HG03571 (cell line): ENCODE measurements at regions not wholly inside any gene's neighbourhood (a gene's known extent, or its start where the extent isn't known, plus 50 kb on each side); places are given as distances from the start of the nearest gene placed in this dataset.
"Not testable (repeated sequence)": the region's sequence is repeated elsewhere in the genome, so short reads cannot be mapped to it uniquely, and the experiment has no call there.

ENCODE experiments used
- ATAC-seq: cut with Tn5 transposase; IDR thresholded peaks from one replicate; pipeline ENCODE4 v1.9.1; 2021; ENCODE audit not compliant: unreplicated experiment

DNA sequence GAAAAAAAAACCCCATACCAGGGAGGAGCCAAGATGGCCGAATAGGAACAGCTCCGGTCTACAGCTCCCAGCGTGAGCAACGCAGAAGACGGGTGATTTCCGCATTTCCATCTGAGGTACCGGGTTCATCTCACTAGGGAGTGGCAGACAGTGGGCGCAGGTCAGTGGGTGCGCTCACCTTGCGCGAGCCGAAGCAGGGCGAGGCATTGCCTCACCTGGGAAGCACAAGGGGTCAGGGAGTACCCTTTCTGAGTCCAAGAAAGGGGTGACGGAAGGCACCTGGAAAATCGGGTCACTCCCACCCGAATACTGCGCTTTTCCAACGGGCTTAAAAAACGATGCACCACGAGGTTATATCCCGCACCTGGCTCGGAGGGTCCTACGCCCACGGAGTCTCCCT is 1328.6 kb downstream of the GRIK2 start:
- ATAC-seq, result not testable (repeated sequence)

GRCh38 chr6:102717737-102718456 is 1324.4 kb downstream of the GRIK2 start:
- no peak for ATAC-seq

DNA sequence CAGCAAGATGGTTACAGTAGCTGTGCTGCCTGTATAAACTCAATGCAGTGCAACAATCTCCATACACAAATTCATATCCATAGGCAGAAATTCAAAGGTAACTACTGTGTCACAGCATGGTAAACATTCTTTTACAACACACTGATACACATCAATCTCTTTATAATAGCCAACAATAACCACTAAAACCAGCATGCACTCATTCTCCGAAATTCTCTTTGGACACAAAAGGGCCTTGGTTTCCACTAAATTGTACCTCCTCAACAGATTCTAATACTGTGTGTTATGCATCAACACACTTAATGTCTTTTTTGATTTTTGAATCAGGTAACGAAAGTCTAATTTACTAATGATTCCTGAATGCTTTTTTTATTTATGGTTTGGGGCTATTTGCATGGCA is 1323.7 kb downstream of the GRIK2 start:
- no peak for ATAC-seq

- ATAC-seq, result no peak
Observed at GRCh38 chr6:102701019-102701418, 1307.5 kb downstream of the GRIK2 start.

DNA sequence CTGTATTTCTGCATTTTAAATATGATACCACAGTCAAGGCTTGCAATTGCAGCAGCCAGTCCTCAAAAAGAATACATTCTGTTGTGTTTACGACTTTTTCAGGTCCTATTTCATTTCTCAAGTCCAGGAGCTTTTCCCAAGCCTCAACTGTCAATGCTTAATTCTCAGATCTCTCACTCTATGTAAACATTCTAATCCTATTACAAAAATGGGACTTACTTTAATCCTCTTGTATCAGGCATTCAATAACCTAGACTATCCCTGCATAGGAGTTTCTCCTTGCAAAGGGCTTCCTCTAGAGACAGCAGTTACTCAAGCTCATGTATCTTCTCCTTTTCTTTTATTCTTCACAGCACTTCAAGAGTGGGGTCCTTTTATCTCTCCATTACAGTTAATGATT is 1293.0 kb downstream of the GRIK2 start:
- ATAC-seq, result no peak

DNA sequence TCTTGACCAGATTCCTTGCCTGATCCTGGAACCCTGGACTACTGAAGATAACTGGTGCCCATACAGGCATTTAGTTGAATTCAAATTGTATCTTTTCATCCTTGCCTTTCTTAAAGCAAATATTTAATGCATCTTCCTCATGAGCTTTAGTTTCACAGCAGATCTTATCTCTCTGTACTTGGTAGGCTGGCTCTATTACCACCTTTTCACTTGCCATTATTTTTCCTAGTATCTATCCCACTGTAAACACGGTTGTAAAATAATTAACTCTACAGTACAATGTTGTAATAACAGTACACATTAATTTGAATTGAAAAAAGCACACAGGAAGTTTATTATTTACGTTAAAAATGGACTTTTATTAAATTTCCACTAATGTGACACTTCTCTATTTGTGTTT is 1286.9 kb downstream of the GRIK2 start:
- no peak for ATAC-seq

DNA sequence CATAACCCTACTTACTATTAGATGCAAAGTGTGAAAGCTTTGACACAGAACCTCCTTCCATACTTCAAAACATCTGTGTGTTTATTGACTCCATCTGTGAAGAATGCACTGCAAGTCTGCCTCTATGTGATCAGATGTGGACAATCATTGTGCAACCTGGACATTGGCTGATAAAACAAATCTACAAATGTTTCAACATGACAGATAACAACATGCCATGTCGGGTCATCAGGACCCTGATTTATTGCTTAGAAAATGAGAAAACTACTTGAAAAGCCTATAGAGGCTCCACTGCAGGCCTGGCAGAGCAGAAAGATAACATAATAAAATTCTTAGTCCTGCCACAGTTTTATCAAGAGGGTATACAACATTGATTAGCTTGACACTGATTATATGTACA is 1286.4 kb downstream of the GRIK2 start:
- ATAC-seq, result no peak

GRCh38 chr6:102677225-102677624 is 1283.7 kb downstream of the GRIK2 start:
- ATAC-seq, result no peak

DNA sequence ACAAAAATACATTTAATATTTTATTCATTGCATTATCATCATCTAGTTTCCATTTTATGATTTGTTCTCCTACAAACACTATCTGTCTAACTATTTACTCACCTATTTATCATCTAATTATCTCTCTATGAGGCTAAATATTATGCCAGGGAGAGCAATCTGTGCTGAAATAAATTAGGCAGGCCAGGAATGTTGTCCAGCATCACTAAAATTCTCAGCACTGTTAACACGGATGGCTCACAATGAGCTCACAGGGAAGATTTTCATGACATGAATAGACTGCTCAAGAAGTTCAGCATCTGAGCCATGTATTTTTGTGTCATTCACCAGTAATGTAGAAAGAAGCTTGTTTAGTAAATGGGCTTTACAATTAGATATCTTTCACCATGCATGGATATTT is 1277.2 kb downstream of the GRIK2 start:
- no peak for ATAC-seq

DNA sequence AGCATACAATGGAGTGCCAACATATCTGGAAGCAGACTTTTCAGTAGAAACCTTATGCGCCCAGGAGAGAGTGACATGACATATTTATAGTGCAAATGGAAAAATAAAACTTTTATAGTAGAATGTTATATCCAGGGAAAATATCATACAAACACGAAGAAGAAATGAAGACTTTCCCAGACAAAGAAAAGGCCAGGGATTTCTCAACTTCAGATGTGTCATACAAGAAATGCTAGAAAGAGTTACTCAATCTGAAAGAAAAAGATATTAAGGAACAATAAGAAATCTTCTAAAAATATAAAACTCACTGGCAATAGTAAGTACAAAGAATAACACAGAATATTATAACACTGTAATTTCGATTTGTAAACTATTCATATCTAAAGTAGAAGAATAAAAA is 1269.3 kb downstream of the GRIK2 start:
- no peak for ATAC-seq

GRCh38 chr6:102660303-102660702 is 1266.8 kb downstream of the GRIK2 start:
- no peak for ATAC-seq

DNA sequence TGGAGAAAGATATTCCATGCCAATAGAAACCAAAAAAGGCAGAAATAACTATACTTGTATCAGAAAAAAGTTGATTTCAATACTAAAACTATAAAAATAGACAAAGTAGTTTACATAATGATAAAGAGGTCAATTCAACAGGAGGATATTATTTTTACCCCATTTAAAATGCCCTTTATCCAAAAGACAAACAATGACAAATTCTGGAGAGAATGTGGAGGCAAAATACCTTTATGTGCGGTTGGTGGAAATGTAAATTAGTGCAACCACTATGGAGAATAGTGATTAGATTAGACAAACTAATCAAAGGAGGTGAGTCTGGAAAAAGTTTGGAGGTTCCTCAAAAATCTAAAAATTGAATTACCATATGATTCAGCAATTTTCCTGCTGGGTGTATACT is 1262.3 kb downstream of the GRIK2 start:
- ATAC-seq, result no peak

- no peak for ATAC-seq
Observed at GRCh38 chr6:102641426-102641825, 1247.9 kb downstream of the GRIK2 start.

DNA sequence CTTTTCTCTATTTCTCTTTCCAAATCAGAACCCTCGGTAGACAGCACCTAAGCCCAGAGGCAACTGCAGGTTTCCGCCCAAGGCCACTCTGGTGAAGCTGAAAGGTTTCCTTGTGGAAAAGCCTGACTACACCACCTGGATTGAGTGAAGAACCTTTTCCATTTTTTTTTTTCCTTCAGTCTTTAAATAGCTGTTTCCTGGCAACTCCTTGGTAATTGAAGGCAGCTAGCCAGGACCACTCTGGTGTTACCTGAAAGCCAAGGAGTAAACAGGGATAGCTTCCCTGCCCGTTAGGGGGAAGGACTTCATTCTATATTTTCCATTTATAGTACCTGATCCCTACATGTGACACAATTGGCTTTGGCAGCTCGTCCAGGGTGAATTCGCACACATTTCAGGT is 1238.4 kb downstream of the GRIK2 start:
- no peak for ATAC-seq

- ATAC-seq, result no peak
Observed at GRCh38 chr6:102623201-102623600, 1229.7 kb downstream of the GRIK2 start.

DNA sequence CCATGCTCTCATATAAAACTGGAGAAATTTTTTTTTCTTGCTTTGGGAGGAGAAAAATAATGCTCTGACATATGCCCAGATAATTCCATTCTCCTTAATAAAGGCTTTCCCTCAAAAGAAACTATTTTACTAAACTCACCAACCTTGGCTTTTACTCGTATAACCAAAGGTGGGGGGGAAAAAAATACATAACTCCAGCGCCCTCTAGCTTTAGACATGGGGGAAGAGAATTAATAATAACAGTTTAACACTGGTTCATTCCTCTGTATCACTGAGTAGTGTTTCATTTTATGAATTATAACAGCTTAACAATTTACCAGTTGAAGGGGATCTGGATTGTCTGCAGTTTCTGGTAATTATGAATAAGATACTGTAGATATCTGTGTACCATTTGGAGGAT is 1226.1 kb downstream of the GRIK2 start:
- no peak for ATAC-seq

DNA sequence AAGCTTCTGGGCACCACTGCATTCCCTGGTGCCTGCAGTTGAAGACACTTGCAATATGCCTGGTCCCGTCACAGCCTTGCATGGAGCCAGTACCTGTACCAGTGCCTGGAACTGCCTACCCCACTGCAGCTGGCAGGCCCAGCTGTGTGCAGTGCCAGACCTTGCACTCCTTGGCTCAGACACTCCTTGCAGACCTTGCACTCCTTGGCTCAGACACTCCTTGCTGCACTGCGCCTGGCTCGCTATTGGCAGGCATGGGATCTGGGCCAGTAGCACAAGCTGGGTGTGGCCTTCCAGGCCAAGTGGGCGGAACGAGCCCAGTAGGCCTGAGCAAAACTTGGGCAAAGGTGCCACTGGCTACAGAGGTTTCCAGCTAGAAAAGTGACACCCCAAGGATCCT is 1189.1 kb downstream of the GRIK2 start:
- no peak for ATAC-seq

DNA sequence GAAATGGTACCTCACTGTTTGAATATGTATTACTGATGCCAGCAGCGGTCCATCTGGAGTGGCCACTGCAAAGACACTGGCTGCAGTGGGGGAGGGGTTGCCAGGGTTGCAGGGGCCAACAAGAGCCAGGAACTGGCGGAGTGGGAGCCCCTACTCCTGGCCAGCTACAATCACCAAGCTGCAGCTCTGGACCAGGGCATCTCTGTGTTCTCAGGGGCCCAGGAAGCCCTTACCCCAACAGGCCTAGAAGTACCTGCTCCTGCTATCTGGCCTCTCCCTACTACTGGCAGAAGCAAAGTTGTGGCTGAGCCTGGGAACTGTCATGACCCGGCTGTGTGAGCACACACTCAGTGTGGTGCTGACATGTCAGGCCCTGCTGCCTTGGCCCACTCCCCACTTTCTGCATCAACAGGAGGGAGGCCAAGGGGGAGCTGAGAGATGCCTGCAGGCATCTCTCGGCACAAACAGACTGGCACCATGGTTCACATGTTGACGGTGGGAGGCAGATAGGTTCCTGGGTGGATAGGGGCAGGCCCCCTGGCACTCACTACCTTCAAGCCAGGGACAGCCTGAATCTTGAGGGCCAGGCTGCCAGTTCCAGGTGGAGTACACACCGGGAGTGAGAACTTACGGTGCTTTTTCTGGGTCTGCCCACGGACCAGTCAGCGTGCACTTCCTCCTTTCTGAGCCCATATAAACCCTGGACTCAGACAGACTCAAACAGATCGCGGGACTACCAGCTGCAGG is 1188.0 kb downstream of the GRIK2 start:
- no peak for ATAC-seq

DNA sequence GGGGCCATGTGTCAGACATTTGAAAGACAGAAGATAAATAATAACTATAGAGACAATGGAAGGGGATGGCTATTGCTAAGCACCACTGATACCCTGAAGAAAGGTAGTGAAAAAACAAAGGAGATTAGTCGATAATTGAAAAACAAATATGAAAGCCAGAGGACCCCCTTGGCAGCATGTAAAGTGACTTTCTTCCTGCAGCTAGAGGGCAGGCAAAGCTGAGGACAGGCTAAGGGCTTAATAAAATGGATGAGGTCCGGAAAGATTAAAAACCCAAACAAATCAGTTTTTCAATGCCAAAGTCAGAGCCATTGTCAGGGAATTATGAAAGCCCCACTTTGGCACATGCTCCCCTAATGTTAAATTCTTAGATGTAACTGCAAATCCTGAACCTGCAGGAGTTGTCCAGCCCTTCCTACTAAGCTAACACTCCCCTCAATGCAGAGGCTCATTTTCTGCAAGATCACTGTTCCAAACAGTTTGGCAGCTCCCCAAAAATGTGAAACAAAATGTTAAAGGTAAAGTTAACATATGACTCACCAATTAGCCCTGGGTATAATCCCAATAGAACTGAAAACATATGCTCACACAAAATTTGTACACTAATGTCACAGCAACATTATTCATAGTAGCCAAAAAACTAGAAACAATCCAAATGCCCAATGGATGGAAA is 1177.9 kb downstream of the GRIK2 start:
- ATAC-seq, result no peak

- no peak for ATAC-seq
Observed at GRCh38 chr6:102562713-102563112, 1169.2 kb downstream of the GRIK2 start.

DNA sequence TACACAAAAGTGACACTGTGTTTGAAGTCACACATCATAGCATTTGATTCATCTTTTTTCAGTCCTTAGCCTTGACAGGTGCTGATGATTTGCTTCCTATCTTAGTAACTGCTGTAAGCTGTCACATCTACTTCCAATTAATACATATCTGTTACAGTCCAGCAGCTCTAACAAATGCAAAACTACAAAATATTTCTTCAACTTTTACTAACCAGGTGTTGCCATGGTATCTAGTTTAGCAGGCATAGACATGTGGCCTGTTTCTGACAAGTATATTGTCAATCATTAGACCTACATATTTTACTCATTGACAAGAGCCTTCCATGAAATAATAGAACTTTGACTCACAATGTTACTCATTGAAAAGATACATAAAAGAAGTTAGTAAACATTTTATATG is 1159.7 kb downstream of the GRIK2 start:
- ATAC-seq, result no peak

- ATAC-seq, result no peak
Observed at GRCh38 chr6:102549221-102549874, 1155.8 kb downstream of the GRIK2 start.
